GM18951 (cell line): ENCODE measurements at regions not wholly inside any gene's neighbourhood (a gene's known extent, or its start where the extent isn't known, plus 50 kb on each side); places are given as distances from the start of the nearest gene placed in this dataset.

Source experiments
- POLR2A ChIP-seq: IDR thresholded peaks from 4 replicates; pipeline ENCODE4 v1.6.1; 2011; ENCODE audit warnings: mild to moderate bottlenecking; ENCODE audit not compliant: insufficient read length, insufficient read depth; ENCODE audit errors: extremely low read depth
- in situ Hi-C: fragments of 300-500 bp; cut with MboI; formaldehyde crosslinking; loops from one replicate; pipeline ENCODE4 v1.12.0; 2022; ENCODE audit warnings: low sequenced_read_pairs, mixed read lengths, inconsistent platforms; ENCODE audit not compliant: unreplicated experiment

- in situ Hi-C loops = no loop called here
- TF ChIP-seq POLR2A = no peak
These were observed 976.6 kb downstream of the FAM181B start for GRCh38 chr11:81756864-81757595.

- TF ChIP-seq POLR2A = no peak
- in situ Hi-C loops = no loop called here
These were observed 984.4 kb downstream of the FAM181B start for GRCh38 chr11:81749245-81749644.

- no peak for TF ChIP-seq POLR2A
- in situ Hi-C loops = no loop called here
These were observed 989.1 kb downstream of the FAM181B start for GRCh38 chr11:81744336-81745116.

DNA sequence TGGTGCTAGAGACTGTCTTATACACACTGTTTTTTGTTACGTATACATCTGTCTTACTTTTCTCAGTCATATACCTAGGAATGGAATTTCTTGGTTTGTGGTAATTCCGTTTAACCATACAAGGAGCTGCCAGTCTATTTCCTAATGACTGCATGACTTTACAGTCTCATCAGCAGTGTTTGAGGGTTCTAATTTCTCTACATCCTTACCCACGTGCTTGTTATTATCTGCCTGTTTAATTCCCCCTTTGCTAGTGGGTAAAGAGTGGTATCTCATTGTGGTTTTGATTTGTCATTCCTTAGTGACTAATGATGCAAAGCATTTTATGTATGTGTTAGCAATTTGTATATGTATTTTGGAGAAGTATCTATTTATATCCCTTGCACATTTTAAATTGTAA, 1008.0 kb downstream of the FAM181B start:
- in situ Hi-C loops = no loop called here
- TF ChIP-seq POLR2A = no peak

DNA sequence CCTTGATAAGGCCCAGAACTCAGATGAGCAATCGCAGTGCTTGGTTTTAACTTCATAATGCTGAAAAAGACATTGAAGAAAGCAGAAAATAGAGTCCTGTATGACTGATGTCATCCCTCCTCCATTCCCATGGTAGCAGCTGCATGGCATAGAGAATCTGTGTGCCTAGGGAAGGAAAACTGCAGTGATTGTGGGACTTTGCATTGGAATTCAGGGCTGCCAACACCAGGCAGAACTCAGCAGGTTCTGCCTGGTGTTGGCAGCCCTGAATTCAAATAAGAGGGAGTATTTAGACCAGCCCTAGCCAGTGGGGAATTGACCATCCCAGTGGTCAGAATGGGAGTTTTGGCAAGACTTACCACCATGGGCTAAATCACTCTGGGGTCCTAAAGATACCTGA, 1016.0 kb downstream of the FAM181B start:
- in situ Hi-C loops = no loop called here
- TF ChIP-seq POLR2A = no peak

- in situ Hi-C loops = no loop called here
- no peak for TF ChIP-seq POLR2A
These were observed 1025.8 kb downstream of the FAM181B start for GRCh38 chr11:81707881-81708280.

DNA sequence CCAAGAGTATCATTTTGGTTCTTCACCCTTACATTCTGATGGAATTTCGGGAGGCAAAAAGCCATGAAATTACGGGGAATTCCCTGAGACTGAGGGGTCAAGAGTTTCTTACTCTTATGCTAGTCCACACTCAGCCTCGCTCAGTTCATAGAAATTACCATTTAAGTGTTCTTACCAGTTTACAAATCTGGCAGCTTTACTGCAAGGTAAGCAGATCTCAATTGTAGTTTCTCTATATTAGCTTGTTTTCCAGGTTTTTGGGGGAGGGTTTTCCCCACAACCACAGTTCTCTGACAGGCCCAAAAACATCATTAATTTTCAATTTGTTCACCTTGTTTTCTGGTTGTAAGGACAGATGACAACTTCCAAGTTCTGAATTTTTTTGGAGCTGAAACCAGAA, 1028.4 kb downstream of the FAM181B start:
- TF ChIP-seq POLR2A = no peak
- in situ Hi-C loops = no loop called here

- no peak for TF ChIP-seq POLR2A
- in situ Hi-C loops = no loop called here
These were observed 1033.6 kb downstream of the FAM181B start for GRCh38 chr11:81700076-81700475.

GRCh38 chr11:81687057-81687456, 1046.6 kb downstream of the FAM181B start:
- in situ Hi-C loops = no loop called here

DNA sequence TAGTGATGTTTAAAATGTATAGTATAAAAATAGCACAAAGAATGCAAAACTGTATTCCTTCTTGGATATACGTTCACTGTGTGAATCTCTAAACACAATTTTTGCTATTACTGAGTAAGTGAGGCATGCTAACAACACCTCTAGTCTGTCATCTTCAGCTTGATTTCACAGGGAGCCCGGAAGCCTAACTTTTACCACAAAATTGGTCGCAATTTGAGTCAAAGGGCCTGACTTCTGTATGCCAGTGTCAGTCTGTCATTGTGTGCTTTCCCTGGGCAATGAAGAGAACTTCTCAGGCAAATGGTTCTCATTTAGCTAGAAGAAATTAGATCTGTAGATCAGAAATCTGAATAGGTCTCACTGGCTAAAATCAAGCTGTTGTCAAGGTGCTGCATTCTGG, 1059.5 kb downstream of the FAM181B start:
- in situ Hi-C loops = no loop called here
- no peak for TF ChIP-seq POLR2A

More at GRCh38 chr11:81687057-81687456, 1046.6 kb downstream of the FAM181B start:
- no peak for TF ChIP-seq POLR2A

- in situ Hi-C loops = no loop called here
- no peak for TF ChIP-seq POLR2A
These were observed 1060.7 kb downstream of the FAM181B start for GRCh38 chr11:81673001-81673400.

- in situ Hi-C loops = no loop called here
- TF ChIP-seq POLR2A = no peak
These were observed 1063.6 kb downstream of the FAM181B start for GRCh38 chr11:81669935-81670543.

DNA sequence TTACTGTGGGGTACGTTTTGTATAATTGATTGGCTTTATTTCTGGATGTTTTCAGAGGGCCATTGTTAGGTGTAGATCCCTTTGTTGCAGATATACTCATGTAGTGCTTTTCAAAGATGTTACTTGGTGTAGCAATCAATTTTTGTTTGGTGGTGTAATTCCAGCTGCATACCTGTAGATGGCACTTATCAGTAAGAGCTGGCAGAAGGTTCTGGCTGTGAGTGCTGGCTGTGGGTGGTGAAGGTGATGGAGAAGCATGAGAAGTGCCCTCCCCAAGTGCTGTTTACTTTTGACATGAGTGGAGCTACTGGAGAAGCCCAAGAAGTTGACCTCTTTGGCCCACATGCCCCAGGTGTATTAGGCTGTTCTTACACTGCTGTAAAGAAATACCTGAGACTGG, 1074.9 kb downstream of the FAM181B start:
- TF ChIP-seq POLR2A = no peak

More for the DNA sequence above, 1074.9 kb downstream of the FAM181B start:
- in situ Hi-C loops = no loop called here
